ENCODE measurements at regions not wholly inside any gene's neighbourhood (a gene's known extent, or its start where the extent isn't known, plus 50 kb on each side); places are given as distances from the start of the nearest gene placed in this dataset.

DNA sequence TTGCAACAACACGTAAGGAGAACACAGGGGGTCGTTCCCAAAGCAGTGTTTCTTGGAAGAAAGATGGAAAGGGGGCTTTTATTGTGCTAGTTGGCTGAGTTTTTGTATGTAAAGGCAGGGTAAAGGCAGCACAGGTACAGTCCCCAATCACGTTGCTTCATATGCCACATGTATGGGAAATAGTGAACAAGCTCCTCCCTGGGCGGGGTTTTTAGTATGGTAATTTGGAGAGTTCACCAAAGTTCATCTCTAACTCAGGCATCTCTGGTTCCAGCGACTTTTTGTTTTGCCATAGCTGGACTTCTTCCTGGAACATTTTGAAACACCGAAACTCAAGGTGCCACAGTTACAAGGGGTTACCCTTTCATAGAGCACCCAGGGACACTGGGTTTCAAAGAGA lies 133.9 kb downstream of the CAAP1 start:
- DNase-seq, result no peak

GRCh38 chr9:26756881-26757280 lies 135.7 kb downstream of the CAAP1 start:
- Histone ChIP-seq H3K36me3 (no peaks in the 10 kb centered on the region), H3K27me3 (no peaks in the 10 kb centered on the region), H3K27ac (no peak overlapping the region), H3K4me1 (no peaks in the 10 kb centered on the region), H3K9me3 (no peaks in the 10 kb centered on the region), H3K4me3 (no peak overlapping the region)
- intact Hi-C loops (cut with DNase I), result no loop called here
- no peak for FAIRE-seq
- DNase-seq, result no peak
- WGBS, 2 donors, result 88% methylated on average over 2 of the region's 2 CpGs
- no peak for ATAC-seq
- TF ChIP-seq CTCF (IDR thresholded peaks at IDR 0.05), result no peak

More for the DNA sequence above, 133.9 kb downstream of the CAAP1 start:
- intact Hi-C loops (cut with DNase I), result no loop called here
- Histone ChIP-seq H3K9me3 (no peaks in the 10 kb centered on the region), H3K36me3 (no peaks in the 10 kb centered on the region), H3K4me1 (no peaks in the 10 kb centered on the region), H3K27ac (no peak overlapping the region), H3K4me3 (no peak overlapping the region), H3K27me3 (no peaks in the 10 kb centered on the region)
- no peak for TF ChIP-seq CTCF (IDR thresholded peaks at IDR 0.05)
- ATAC-seq, result no peak
- WGBS, 2 donors, result 47 to 74% methylated on average over 6 of the region's 6 CpGs
- no peak for FAIRE-seq

DNA sequence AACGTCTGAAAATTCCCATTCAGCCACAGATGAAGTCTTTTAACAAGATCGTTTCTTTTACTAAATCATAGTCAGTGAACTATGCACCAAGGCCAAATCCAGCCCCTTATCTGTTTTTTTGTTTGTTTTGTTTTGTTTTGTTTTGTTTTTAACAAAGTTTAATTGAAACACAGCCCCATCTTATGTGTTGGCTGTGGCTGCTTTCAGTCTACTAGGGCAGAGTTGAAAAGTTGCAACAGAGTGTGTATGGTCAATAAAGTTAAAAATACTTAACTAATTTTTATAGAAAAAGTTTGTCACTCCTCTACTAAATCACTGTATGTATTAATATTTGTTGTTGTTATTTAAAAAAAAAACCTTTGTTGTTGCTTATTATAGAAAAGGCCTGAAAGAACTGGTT lies 137.1 kb downstream of the CAAP1 start:
- WGBS, 2 donors, result 19 to 30% methylated on average over 2 of the region's 2 CpGs
- H3K27ac ChIP-seq, result no peak overlapping the region
- DNase-seq, result no peak
- no peak for ATAC-seq
- no peak for TF ChIP-seq CTCF (IDR thresholded peaks at IDR 0.05)
- H3K36me3 ChIP-seq, result no peaks in the 10 kb centered on the region
- H3K9me3 ChIP-seq, result no peaks in the 10 kb centered on the region
- intact Hi-C loops (cut with DNase I), result no loop called here
- no peak overlapping the region for H3K4me3 ChIP-seq
- H3K27me3 ChIP-seq, result no peaks in the 10 kb centered on the region
- no peaks in the 10 kb centered on the region for H3K4me1 ChIP-seq
- no peak for FAIRE-seq

DNA sequence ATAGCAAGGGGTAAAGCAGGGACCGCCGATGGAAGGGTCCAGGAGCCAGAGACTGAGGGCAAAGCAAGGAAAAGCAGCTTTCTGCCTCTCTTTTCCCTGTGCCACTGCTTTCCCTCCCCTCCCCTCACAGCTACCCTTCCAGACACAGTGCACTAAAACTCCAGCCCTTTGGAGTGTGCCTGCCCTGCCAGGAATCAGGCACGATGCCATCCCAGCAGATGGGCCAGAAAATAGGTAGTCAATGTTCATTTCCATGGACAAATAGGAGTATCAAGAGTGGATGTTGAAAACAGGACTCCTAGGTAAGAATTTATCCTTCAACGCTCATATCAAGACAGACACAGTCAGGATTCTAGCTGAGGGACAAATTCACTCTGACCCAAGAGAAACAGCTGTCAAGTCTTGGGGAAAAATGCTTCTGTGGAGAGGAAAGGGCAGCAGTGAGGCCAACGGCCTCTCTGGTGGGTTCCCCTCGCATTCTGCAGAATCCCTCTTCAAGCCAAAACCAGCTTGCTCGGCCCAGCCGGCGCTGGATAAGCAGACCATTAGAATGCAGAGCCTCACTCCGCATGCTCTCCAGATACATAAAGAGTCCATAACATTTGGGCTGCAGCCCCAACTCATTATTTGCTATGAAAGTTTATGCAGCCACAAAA lies 138.0 kb downstream of the CAAP1 start:
- no peak for TF ChIP-seq CTCF (IDR thresholded peaks at IDR 0.05)
- Histone ChIP-seq H3K36me3 (no peaks in the 10 kb centered on the region), H3K4me3 (no peak overlapping the region), H3K27me3 (no peaks in the 10 kb centered on the region), H3K4me1 (no peaks in the 10 kb centered on the region), H3K9me3 (no peaks in the 10 kb centered on the region), H3K27ac (no peak overlapping the region)
- no peak for ATAC-seq
- peak in 1 of 6 donors; percentile 19 for DNase-seq
- 79 to 84% methylated on average over 10 of the region's 10 CpGs for WGBS, 2 donors
- FAIRE-seq, result no peak
- intact Hi-C loops (cut with DNase I), result no loop called here

GRCh38 chr9:26753971-26754370 lies 138.6 kb downstream of the CAAP1 start:
- DNase-seq (no peak), FAIRE-seq (no peak), ATAC-seq (no peak)
- H3K27me3 ChIP-seq, result no peaks in the 10 kb centered on the region
- no peaks in the 10 kb centered on the region for H3K9me3 ChIP-seq
- intact Hi-C loops (cut with DNase I), result no loop called here
- H3K4me3 ChIP-seq, result no peak overlapping the region
- H3K4me1 ChIP-seq, result no peaks in the 10 kb centered on the region
- no peak overlapping the region for H3K27ac ChIP-seq
- H3K36me3 ChIP-seq, result no peaks in the 10 kb centered on the region
- no peak for TF ChIP-seq CTCF (IDR thresholded peaks at IDR 0.05)
- WGBS, 2 donors, result 92 to 96% methylated on average over 1 of the region's 1 CpG

All from pancreas (tissue), 10 donors.